AG08396 (cell line): ENCODE measurements at regions not wholly inside any gene's neighbourhood (a gene's known extent, or its start where the extent isn't known, plus 50 kb on each side); places are given as distances from the start of the nearest gene placed in this dataset.

ENCODE experiments used
- DNase-seq: peaks from one replicate; pipeline ENCODE4 v3.0.0; 2012; ENCODE audit warnings: low spot score, mixed read lengths

DNA sequence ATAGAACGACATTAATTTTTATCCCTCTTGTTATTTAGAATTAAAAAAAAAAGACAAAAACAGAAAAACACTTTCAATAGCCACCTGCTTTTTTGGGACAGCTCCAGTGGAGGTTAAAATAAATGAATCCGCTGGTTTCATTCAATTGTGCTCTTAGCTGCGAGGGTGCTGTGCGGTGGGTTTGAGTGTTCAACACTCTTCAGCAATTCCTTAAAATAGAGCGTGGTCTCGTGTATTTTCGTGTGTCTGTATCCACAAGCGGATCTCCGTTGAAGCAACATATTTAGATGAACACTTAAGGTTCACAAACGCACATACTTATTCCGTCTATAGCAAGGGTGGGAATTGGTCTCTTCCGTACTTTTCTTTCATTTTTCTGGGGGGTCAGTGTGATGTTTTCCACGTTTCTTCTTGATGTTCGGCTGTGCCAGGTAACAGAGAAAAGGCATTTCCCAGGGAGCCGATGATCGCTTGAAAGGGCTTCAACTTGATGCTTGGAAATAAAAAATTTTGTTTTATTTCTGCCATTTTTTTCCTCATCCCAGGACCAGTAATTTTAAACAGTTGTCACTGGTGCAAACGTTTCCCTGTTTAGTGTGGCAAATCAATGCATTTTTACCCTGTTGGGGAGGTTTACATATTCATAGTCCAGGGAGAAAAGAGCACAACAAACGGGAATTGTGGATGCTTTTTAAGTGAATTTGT is 297.9 kb downstream of the IRF8 start:
- DNase-seq = no peak

DNA sequence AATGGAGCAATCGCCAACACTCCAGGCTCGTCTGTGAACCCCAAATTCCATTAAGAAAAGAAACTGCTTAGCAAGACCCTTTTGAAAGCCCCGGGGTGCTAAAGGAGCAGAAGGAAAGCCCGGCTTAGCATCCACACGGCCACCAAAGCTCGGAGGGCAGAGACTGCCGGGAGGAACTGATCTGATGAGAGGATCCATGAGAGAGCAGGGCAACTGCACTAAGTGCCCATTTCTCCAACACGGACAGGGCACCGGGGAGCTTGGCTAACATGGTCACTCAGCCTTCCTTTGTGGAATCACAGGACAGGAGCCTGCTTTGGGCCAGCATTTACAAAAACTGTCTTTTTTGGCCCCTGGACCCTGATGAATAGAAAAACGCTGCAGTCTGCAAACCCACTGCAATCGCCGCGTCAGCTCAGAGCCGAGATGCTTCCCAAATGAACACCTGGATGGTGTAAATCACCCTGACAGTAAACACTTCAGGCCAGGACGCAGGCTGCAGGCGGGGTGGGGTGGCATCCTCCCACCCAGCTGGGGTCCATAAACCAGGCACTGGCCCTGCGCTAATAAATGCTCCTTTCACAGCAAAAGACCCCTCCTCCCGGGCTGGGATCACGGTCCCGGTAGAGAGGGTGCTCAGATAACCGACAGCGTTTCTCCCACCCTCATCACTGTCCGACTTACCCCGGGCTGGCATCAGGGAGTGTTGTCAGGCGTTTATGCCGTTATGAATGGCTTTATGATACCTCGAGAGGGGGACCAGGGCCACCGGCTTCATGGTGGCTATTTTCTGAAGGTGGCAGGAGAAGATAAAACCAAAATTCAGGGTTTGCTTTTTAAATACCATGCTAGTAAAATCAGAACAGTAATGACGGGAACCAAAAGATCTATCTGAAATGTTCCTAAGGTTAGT is 299.5 kb downstream of the IRF8 start:
- no peak for DNase-seq

DNA sequence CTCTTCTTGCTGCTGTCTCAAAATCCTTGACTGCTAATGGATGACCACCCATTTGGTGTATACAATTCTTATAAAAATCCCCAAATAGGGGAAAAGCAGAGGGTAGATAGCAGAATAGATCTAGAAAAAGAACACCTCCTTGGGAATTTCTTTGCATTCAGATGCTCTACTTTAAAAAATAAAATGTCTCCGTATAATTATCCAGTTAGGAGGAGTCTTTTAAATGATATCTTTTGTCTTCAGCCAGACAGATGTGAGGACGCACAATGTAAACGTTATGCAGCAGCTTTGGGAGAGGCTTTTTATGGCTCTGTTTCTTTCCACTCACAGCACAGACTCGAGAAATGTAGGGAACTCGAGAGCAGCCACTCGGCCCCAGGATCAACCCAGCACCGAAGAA is 300.2 kb downstream of the IRF8 start:
- no peak for DNase-seq

DNA sequence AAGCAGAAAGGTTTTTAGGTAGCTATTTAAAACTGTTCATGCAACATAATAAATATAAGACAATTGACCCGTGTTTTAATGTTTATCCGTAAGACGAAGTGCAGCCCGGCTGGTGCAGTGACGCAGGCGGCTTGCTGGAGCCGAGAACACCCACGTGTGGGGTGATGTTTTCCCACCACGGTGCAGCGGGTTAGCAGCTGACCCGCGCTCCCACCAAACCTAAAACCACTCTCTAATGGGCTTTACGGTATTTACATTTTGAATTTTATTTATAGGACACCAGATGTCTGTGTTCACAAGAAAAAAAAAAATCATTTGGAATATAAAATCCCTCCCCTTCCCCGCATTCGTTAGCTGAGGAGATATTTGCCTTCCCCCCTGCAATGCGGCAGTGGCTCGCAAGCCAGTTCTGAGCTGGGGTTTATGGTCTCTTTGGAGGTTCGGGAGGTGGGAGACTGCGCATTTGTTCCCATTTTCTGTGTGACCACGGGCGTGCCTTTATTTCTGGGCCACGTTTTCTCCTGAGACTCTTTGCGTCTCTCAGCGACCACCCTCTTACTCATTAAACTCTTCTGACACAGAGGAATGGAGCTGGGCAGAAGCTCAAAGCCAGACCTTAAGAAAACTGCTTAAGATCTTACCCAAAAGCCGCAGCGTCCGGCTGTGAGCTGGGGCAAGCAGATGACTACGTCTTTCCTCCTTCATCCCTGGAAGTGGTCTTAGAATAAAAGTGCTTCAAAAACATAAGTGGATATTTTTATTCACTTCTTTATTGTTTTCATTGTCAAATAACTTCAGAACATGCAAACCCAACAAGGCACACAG is 301.1 kb downstream of the IRF8 start:
- DNase-seq = peak; percentile 64

DNA sequence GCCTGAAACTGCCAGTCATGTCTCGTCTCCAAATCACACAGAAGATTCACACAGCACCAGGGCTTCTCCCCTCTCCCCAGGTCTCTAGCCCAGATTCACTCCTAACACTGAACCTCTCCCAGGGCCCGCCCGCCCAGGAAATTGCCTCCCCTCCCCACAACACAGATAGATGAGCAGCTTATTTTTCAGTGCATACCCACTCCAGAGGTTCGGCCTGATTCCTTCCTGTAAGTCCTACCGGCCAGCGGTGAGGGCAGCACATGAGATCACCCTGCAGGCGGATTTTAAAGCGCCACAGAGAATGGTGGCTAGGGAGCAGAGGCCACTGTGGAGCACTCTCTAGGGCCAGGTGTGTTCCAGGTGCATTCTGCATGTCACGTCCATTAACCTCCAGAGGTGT is 301.8 kb downstream of the IRF8 start:
- DNase-seq = no peak

DNA sequence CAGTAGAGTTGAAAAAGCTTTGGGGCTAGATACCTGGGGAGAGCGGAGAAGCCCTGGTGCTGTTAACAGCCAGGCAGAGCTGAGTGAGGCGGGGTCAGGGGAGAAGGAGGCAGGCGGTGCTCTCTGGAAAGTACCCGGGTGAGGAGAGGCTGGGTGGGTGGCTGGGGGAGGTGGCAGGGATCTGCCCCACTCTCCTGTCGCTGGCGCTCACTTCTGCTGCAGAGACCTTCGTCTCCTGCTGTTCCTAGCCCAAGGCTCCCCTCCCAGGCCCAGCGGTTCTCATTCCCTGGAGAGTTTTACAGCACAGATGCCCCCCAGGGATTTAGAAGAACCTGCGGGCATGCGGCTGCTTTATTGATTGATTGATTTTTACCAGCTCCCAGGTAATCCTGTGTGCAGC is 302.8 kb downstream of the IRF8 start:
- DNase-seq = no peak

DNA sequence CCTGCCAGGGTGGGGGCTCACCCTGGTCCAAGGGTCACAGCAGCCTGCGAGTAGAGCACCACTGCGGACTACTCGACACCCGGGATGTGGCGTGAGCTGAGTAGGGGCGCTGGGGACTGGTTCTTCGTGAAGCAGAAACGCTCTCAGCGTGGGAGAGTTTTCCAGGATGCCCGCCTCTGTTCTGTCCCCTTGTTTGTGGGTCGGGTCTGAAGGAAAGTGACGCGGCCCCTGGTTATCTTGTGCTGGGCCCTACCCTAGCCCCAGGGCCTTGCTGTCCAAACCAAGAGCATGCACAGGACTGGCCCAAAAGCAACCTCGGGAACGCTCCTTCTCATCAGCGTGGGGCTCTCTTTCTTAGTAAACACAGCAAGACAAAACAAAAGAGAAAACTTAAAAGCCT is 303.3 kb downstream of the IRF8 start:
- no peak for DNase-seq

DNA sequence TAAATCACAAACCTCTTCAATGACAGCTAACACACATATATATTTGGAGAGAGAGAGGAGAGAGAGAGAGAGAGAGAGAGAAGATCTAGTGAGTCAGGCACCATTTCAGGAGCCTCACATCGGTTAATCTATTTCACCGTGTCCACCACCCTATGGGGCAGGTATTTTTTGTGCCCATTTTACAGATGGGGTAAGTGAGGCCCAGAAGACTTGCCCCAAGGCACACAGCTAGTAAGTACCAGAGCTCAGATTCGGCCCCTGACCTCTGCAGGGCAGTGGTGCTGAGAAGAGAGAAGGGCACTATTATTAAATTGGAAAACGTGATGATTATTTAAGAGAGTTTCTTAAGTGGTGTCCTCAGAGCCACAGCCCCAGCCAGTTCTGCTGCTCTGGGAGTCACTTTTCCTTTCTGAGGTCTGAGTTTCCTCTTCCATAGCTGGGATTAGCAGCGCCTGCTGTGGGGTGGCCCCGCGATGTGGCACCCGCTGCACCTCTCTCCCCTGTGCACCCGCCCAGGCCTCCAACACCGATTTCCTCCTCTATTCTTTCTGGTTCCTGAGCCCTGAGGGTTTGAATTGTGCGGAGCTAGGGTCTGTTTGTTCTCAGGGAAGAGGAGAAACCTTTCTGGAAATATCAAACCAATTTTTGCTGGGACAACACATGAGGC is 303.9 kb downstream of the IRF8 start:
- no peak for DNase-seq

DNA sequence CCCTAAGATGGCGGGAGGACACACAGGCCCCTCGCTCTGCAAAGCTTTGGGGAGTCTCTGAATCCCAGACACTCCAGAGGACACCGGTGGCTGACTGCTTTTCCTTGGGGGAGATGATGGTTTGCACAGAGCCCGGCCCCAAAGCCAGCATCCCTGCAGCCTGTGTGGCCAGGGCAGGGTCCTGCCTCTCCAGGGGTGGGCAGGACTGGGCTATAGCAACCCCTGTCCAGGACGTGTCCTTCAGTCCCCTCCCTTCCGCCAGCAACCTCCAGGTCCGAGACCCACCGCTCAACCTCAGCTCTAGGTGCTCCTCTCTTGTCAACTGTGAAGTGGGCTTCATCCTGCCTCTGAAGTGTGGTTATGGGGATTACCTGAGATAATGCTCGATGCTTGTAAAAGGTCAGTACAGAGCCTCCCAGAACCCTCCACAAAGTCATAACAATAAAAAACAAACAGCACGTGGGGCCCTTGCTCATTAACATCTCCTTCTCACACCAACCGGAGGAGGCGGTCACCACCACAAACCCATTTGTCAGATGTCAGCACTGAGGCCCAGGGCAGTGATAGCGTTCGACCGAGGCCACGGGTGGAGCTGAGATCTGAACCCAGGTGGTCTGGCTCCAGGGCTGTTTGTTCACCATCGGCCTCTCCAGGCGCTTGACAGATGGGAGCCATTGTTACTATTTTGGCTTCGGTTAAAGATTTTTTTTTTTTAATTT is 304.8 kb downstream of the IRF8 start:
- no peak for DNase-seq

DNA sequence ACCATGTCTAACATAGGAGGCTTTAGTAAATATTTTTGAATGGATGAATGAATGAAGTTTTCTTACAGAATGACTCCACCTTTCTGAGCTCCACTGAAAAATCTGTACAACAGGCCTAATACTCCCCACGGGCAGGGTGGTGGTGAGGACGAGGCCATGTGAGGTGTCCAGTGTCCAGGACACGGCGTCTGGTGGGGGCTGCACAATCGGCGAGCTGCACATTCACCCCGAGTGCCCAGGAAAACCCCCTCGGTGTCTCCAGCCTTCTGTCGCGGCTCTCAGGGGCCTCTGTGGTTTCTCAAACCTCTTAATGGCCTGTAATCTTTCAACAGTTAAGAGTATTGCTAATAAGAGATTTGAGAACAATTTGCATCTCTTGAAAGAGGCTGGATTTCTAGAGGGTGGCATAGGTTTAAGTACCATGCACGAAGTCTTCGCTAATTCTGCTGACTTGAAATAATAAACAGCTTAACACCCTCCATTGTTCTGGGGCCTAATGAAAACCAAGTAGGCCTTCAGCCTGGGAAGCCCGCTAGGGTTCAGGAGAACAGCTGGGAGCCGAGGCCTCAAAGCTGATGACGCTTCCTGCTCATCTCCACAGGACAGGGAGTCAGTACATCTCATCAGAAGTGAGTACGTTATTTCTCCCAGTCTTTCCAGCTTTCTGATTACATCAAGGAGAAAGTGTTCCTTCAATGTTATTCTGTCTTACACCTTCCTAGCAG is 304.6 kb upstream of the FOXF1 start:
- DNase-seq = no peak

DNA sequence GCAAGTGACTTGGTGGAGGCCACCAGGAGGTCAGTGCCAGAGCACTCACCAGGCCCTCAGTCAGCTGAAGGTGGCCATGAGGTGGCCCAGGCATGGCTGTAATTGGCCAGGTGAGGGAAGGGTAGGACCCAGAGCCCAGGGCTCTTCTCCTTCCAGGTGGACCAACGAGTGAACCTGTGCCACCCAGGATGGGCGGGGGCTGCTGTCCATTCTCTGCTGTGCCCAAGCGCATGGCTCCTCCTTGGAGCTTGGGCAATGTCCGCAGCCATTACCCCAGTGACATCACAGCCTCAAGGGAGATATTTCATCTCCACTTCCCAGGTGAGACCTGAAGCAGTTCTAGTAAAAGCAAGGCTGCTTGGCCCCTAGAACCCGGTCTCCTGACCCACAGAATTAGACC is 303.0 kb upstream of the FOXF1 start:
- no peak for DNase-seq

DNA sequence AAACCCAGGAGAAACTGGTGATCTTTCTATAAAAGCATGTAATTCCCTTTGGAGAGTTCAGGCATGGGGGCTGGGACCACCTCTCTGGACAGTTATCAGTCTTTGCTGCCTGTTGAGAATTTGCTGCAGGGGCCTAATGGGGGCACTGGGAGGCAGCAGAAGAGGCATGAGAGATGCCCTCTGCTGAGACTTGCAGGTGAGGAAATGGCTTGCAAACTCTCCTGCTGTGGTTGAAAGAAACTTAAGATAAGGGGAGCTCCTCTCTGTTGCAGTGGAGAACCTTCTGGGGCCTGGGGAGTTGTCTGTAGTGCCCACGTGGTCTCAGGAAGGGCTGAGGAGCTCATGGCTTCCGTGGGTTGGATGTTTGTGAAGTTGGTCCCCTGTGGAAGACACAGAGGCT is 301.1 kb upstream of the FOXF1 start:
- no peak for DNase-seq

DNA sequence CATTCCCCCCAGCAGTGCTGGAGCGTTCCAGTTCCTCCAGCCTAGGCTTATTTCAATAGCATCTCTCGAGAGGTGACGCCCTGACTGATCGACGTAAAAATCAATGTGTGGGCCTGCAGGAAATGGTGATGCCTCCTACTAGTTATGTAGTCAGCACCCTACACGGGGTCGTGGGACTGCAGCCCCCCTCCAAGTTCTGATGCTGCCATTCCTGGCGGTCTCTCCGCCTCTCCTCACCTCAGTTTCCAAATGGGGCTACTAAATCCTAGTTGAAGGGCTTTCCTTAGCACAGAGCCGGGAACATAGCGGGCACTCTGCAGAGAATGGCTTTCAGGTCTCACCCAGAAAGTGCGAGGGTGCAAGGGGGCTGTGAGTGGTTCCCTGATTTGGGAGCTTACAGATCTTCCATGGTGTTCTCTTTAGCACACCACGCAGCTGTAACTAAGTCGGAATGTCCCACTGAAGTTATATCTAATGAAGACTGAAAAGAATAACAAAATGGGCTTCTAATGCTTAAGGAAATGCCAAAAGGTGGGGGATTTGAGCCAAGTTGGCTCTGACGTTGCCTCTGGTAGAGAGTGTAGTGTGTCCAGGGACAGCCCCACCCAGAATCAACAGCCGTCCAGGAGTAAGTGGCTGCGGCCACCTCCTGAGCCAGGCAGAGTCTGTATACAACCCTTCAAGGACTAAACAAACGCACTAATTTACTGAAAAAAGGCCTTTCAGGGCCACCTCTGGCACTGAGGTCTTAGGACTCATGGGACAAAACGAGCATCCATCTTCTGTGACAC is 299.7 kb upstream of the FOXF1 start:
- DNase-seq = no peak

DNA sequence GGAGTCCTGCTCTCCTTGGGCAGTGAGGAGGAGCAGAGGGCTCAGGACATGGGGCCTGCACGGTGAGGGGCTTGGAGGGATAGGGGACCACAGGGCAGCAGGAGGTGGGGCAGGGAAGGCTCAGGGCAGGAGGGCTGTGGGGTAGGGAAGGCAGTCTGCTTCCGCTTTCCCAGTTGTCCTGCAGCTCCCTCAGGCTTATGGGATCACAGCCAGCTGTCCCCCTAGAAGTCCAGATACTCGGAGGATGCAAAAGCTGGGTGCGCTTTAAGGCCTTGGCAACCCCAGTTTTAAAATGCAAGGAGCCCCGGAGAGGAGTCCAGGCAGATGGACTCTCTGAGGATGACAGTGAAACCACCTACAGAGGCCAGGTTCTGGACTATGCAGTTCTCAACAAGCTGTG is 299.1 kb upstream of the FOXF1 start:
- DNase-seq = no peak

DNA sequence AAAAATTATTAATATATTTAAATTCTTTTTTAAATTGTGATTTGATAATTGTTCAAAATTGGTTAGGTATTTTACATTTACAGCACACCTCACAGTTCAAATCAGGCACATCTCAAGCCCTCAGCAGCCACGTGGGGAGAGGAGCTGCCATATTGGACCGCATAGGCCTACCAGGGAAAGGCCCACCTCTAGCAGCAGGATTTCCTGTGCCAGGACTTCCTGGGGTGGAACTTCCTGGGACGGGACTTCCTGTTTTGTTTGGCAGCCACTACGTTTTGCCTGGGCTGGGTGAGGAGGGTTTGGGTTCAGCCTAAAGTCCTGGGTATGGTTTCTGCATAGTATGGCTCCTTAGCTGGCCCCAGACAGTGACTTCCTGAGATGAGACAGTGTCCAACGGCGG is 298.5 kb upstream of the FOXF1 start:
- no peak for DNase-seq

DNA sequence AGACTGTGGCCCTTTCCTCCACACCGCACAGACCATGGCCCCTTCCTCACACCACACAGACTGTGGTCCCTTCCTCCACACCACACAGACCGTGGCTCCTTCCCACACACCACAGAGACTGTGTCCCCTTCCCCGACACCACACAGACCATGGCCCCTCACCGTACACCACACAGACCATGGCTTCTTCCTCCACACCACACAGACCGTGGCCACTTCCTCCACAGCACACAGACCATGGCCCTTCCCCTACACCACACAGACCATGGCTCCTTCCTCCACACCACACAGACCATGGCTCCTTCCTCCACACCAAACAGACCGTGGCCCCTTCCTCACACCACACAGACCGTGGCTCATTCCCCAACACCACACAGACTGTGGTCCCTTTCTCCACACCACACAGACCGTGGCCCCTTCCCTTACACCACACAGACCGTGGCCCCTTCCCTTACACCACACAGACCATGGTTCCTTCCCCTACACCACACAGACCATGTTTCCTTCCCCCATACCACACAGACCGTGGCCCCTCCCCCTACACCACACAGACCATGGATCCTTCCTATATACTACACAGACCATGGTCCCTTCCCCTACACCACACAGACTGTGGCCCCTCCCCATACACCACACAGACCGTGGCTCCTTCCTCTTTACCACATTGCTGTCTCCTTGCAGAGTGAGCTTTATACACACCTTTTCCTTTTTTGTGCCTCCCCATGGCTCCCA is 297.5 kb upstream of the FOXF1 start:
- DNase-seq = no peak

DNA sequence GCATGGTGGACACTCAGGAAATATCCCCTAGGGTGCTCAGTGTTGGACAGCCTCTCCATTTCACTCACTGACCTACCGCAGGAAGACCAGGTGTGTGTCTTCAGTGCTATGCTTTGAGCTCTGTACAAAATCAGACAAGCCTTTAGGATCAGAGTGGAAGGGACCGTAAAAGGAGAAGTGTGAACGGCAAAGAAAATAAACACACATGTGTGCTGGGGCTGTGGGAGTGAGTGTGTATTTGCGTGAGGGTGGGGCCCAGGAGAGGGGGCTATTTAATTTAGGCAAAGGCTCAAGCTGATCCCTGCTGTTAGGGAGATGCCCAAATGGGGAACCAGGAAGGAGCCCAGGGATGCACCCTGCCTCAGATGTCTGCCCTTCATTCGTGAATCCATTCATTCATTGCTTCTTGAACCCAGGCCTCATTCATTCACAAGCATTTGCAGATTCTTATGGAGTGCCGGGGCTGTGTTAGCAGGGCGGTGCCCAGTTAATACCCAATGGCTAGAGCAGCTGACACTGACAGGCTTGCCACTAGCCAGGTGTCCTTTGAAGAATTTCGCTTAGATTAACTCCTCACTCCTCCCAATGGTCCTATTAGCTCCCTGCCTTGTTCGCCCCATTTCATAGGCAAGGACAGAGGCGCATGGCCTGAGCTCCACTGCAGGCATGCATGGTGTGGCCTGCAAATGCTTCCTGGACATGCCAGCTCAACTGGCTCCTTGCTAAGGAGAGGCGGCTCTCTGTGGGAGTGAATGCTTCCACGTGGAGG is 296.7 kb upstream of the FOXF1 start:
- no peak for DNase-seq
